ENCODE measurements at regions not wholly inside any gene's neighbourhood (a gene's known extent, or its start where the extent isn't known, plus 50 kb on each side); places are given as distances from the start of the nearest gene placed in this dataset.
"Not testable (repeated sequence)": the region's sequence is repeated elsewhere in the genome, so short reads cannot be mapped to it uniquely, and the experiment has no call there.

GRCh38 chr7:65453341-65454030 is 79.8 kb downstream of the ZNF92 start:
- no peak for DNase-seq (ENCODE audit: low read depth)

- DNase-seq (ENCODE audit: low read depth) = no peak
Observed at GRCh38 chr7:65454469-65454868, 80.8 kb downstream of the ZNF92 start.

GRCh38 chr7:65455050-65455449 is 81.4 kb downstream of the ZNF92 start:
- DNase-seq (ENCODE audit: low read depth) = not testable (repeated sequence)

- DNase-seq (ENCODE audit: low read depth) = no peak
Observed at GRCh38 chr7:65457705-65458104, 84.0 kb downstream of the ZNF92 start.

- no peak for DNase-seq (ENCODE audit: low read depth)
Observed at GRCh38 chr7:65459438-65459837, 85.8 kb downstream of the ZNF92 start.

GRCh38 chr7:65462148-65462716 is 88.6 kb downstream of the ZNF92 start:
- DNase-seq (ENCODE audit: low read depth) = no peak

GRCh38 chr7:65463184-65463583 is 89.5 kb downstream of the ZNF92 start:
- no peak for DNase-seq (ENCODE audit: low read depth)

GRCh38 chr7:65469919-65470558 is 96.4 kb downstream of the ZNF92 start:
- DNase-seq (ENCODE audit: low read depth) = not testable (repeated sequence)

GRCh38 chr7:65471587-65471986 is 97.9 kb downstream of the ZNF92 start:
- no peak for DNase-seq (ENCODE audit: low read depth)

GRCh38 chr7:65475040-65475726 is 101.5 kb downstream of the ZNF92 start:
- DNase-seq (ENCODE audit: low read depth) = no peak

GRCh38 chr7:65475734-65476319 is 102.2 kb downstream of the ZNF92 start:
- DNase-seq (ENCODE audit: low read depth) = peak; percentile 2

GRCh38 chr7:65477326-65477725 is 103.7 kb downstream of the ZNF92 start:
- no peak for DNase-seq (ENCODE audit: low read depth)

GRCh38 chr7:65489260-65489767 is 115.7 kb downstream of the ZNF92 start:
- no peak for DNase-seq (ENCODE audit: low read depth)

- not testable (repeated sequence) for DNase-seq (ENCODE audit: low read depth)
Observed at GRCh38 chr7:65496697-65497096, 123.0 kb downstream of the ZNF92 start.

- DNase-seq (ENCODE audit: low read depth) = no peak
Observed at GRCh38 chr7:65503434-65504152, 129.9 kb downstream of the ZNF92 start.

- not testable (repeated sequence) for DNase-seq (ENCODE audit: low read depth)
Observed at GRCh38 chr7:65504504-65505319, 131.1 kb downstream of the ZNF92 start.

- not testable (repeated sequence) for DNase-seq (ENCODE audit: low read depth)
Observed at GRCh38 chr7:65505320-65505633, 131.6 kb downstream of the ZNF92 start.

- DNase-seq (ENCODE audit: low read depth) = not testable (repeated sequence)
Observed at GRCh38 chr7:65508581-65509367, 135.1 kb downstream of the ZNF92 start.

GRCh38 chr7:65509368-65510186 is 135.9 kb downstream of the ZNF92 start:
- DNase-seq (ENCODE audit: low read depth) = no peak

All from activated T-cell treated with anti-CD3 and anti-CD28 coated beads for 24 hours (primary cell).